Stimulated activated effector memory CD8-positive, alpha-beta T cell treated with anti-CD3 and anti-CD28 coated beads, Interleukin-12 subunit alpha, Interleukin-12 subunit beta, amount 100 ng/mL, for 72 hours (primary cell): ENCODE measurements at regions not wholly inside any gene's neighbourhood (a gene's known extent, or its start where the extent isn't known, plus 50 kb on each side); places are given as distances from the start of the nearest gene placed in this dataset.
"Not testable (repeated sequence)": the region's sequence is repeated elsewhere in the genome, so short reads cannot be mapped to it uniquely, and the experiment has no call there.

Source experiments
- ATAC-seq: fragments of 150-1000 bp; cut with Tn5 transposase; 2 replicates; pipeline ENCODE4 v1.10.0; 2021
- DNase-seq, 2 donors: peaks; one replicate each; pipeline ENCODE4 v3.0.0; 2021 to 2022; ENCODE audit warnings: low spot score in 2 of 2
- H3K27ac Mint-ChIP-seq: one replicate; pipeline ENCODE4 v1.8.0; 2022; ENCODE audit warnings: mild to moderate bottlenecking, mixed read lengths
- H3K36me3 Mint-ChIP-seq: one replicate; pipeline ENCODE4 v1.8.0; 2022; ENCODE audit warnings: mild to moderate bottlenecking, mixed read lengths
- H3K4me1 Mint-ChIP-seq: one replicate; pipeline ENCODE4 v1.8.0; 2022; ENCODE audit warnings: mixed read lengths
- H3K4me3 Mint-ChIP-seq: one replicate; pipeline ENCODE4 v1.8.0; 2022; ENCODE audit warnings: mild to moderate bottlenecking, mixed read lengths
- H3K9me3 Mint-ChIP-seq: one replicate; pipeline ENCODE4 v1.8.0; 2022; ENCODE audit warnings: mixed read lengths

DNA sequence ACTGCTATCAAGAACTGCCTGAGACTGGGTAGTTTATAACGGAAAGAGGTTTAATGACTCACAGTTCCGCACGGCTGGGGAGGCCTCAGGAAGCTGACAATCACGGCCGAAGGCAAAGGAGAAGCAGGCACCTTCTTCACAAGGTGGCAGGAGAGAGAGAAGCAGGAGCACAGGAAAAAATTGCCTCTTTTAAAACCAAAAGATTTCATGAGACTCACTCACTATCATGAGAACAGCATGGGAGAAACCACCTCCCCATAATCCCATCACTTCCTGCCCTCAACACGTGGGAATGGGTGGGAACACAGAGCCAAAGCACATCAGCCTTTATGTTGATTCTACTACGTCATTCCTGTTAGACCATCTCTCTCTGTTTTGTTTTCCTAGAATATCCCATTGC is 650.9 kb upstream of the SEMA6D start:
- Mint-ChIP-seq H3K9me3 (peaks cover 10% of the 10 kb centered on the region), H3K27ac (no peak overlapping the region), H3K4me1 (no peaks in the 10 kb centered on the region), H3K4me3 (no peak overlapping the region), H3K36me3 (no peaks in the 10 kb centered on the region)
- ATAC-seq (no peak), DNase-seq (no peak)

GRCh38 chr15:47077846-47078245 is 639.5 kb upstream of the SEMA6D start:
- H3K36me3 Mint-ChIP-seq, H3K4me3 Mint-ChIP-seq, ATAC-seq, H3K27ac Mint-ChIP-seq, DNase-seq, H3K4me1 Mint-ChIP-seq, H3K9me3 Mint-ChIP-seq: not testable (repeated sequence)

DNA sequence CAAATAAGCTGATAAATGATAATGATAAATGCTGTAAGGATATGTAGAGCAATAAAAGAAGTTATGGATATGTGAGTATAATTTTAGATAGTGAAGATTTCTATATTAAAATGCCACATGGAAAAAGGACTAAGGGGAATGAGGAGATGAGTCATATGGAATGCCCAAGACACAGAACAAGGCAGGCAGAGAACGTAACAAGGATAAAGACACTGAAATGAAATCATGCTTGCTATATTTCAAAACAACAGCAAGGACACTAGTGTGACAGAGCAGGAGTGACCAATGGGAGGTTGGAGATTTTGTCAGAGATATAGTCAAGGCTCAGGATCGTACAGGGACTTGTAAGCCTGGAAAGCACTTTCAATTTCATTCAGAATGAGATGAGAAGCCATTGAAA is 621.5 kb upstream of the SEMA6D start:
- peaks cover 13% of the 10 kb centered on the region for H3K9me3 Mint-ChIP-seq
- H3K4me1 Mint-ChIP-seq = no peaks in the 10 kb centered on the region
- H3K36me3 Mint-ChIP-seq = no peaks in the 10 kb centered on the region
- ATAC-seq (no peak), DNase-seq (no peak)
- no peak overlapping the region for H3K27ac Mint-ChIP-seq
- H3K4me3 Mint-ChIP-seq = no peak overlapping the region

- DNase-seq, ATAC-seq, H3K4me1 Mint-ChIP-seq, H3K4me3 Mint-ChIP-seq, H3K27ac Mint-ChIP-seq, H3K36me3 Mint-ChIP-seq, H3K9me3 Mint-ChIP-seq: not testable (repeated sequence)
Measured at GRCh38 chr15:47098526-47098925, 618.8 kb upstream of the SEMA6D start.

DNA sequence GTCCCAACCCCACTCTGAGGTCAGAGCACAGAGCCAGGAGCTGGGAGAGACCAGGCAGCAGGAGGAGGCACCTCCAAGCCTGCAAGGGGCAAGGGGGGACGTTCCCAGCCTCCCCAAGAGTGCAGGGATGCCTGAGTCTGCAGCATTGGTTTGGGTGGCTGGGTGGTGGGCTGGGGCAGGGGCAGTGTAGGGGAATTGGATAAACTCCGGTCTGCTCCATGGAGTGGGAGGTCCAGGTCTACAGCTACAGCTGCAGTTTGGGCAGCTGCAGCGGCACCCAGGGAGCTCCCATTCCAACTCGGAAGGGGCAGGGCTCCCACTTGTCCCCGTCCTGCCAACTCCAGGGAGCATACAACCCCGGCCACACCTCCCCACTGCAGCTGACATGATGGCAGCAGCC is 617.5 kb upstream of the SEMA6D start:
- not testable (repeated sequence) for DNase-seq, H3K4me1 Mint-ChIP-seq, H3K27ac Mint-ChIP-seq, H3K9me3 Mint-ChIP-seq, H3K4me3 Mint-ChIP-seq, ATAC-seq, H3K36me3 Mint-ChIP-seq

DNA sequence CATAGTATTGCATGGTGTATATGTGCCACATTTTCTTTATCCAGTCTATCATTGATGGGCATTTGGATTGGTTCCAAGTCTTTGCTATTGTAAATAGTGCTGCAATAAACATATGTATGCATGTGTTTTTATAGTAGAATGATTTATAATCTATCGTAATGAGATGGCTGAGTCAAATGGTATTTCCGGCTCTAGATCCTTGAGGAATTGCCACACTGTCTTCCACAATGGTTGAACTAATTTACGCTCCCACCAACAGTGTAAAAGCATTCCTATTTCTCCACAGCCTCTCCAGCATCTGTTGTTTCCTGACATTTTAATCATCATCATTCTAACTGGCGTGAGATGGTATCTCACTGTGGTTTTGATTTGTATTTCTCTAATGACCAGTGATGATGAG is 608.5 kb upstream of the SEMA6D start:
- H3K9me3 Mint-ChIP-seq = peaks cover 21% of the 10 kb centered on the region
- H3K27ac Mint-ChIP-seq, H3K4me3 Mint-ChIP-seq, ATAC-seq, H3K36me3 Mint-ChIP-seq, H3K4me1 Mint-ChIP-seq, DNase-seq: not testable (repeated sequence)

DNA sequence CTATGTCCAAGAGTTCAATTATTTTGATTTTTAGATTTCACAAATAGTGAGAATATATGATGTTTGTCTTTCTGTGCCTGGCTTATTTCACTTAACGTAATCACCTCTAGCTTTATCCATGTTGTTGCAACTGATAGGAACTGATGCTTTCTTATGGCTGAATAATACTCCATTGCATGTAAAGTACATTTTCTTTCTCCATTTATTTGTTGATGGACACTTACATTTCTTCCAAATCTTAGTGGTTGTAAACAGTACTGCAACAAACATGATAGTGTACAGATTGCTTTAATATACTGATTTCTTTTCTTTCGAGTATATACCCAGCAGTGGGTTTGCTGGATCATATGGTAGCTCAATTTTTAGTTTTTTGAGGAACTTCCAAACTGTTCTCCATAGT is 600.6 kb upstream of the SEMA6D start:
- H3K9me3 Mint-ChIP-seq = peaks cover 12% of the 10 kb centered on the region
- ATAC-seq = no peak

DNA sequence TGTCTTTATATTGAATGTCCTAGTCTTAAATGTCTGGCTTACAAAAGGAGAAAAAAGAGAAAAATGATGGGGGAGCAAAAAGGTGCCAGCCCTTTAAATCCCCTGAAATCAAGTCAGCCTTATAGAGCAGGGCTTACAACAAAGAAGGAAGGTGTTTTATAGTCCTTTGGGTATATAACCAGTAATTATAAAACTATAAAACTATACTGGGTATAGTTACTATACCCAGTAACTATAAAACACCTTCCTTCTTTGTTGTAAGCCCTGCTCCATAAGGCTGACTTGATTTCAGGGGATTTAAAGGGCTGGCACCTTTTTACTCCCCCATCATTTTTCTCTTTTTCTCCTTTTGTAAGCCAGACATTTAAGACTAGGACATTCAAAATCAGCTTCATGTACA is 598.0 kb upstream of the SEMA6D start:
- Mint-ChIP-seq H3K27ac (no peak overlapping the region), H3K9me3 (peaks cover 16% of the 10 kb centered on the region), H3K36me3 (no peaks in the 10 kb centered on the region), H3K4me3 (no peak overlapping the region), H3K4me1 (no peaks in the 10 kb centered on the region)
- ATAC-seq (no peak), DNase-seq (no peak)

More for the DNA sequence above, 600.6 kb upstream of the SEMA6D start:
- no peak overlapping the region for H3K4me3 Mint-ChIP-seq
- no peak overlapping the region for H3K27ac Mint-ChIP-seq
- DNase-seq = no peak
- H3K4me1 Mint-ChIP-seq = no peaks in the 10 kb centered on the region
- H3K36me3 Mint-ChIP-seq = no peaks in the 10 kb centered on the region

DNA sequence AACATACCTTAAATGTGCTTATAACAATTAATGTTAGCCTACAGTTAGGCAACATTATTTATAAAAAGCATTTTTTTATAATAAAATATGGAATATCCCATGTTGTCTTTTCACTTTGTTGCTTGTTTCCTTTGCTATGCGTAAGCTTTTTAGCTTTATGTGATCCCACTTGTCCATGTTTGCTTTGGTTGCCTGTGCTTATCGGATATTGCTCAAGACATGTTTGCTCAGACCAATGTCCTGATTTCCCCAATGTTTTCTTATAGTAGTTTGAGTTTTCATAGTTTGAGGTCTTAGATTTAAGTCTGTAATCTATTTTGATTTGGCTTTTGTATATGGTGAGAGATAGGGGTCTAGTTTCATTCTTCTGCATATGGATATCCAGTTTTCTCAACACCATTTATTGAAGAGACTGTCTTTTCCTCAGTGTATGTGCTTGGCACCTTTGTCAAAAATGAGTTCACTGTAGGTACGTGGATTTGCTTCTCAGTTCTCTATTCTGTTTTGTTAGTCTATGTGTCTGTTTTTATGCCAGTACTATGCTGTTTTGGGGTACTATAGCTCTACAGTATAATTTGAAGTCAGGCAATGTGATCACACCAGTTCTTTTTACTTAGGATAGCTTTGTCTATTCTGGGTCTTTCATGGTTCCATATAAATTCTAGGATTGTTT is 592.7 kb upstream of the SEMA6D start:
- H3K4me3 Mint-ChIP-seq = no peak overlapping the region
- ATAC-seq (no peak), DNase-seq (no peak)
- H3K9me3 Mint-ChIP-seq = peaks cover 30% of the 10 kb centered on the region
- no peaks in the 10 kb centered on the region for H3K36me3 Mint-ChIP-seq
- H3K27ac Mint-ChIP-seq = no peak overlapping the region
- no peaks in the 10 kb centered on the region for H3K4me1 Mint-ChIP-seq

DNA sequence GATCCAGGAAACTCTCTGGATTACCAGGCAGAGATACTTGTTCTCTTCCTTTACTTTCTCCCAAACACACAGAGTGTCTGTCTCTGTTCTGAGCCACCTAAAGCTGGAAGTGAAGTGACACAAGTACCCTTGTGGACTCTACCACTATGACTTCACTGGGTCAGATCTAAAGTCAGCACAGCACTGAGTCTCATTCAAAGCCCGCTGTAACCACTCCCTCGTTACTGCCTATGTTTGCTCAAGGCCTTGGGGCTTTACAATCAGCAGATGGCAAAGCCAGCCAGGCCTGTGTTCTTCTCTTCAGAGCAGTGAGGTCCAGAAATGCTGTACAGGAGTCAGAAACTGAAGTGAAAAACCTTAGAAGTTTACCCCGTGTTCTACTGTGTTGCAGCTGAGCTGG is 588.3 kb upstream of the SEMA6D start:
- no peaks in the 10 kb centered on the region for H3K4me1 Mint-ChIP-seq
- no peak for DNase-seq
- H3K36me3 Mint-ChIP-seq = no peaks in the 10 kb centered on the region

DNA sequence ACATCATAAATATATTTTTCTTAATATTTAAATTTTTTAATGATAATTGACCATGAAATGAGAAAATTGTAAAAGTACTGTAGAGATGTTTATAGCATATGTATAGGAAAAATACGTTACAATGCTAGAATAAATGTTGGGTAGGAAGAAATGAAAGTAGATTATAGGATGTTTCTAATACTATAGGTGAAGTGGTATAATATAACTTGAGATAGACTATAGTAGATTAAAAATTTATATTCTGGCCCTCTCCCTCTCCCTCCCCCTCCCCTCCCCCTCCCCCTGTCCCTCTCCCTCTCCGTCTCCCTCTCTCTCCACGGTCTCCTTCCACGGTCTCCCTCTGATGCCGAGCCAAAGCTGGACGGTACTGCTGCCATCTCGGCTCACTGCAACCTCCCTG is 585.9 kb upstream of the SEMA6D start:
- H3K36me3 Mint-ChIP-seq, H3K4me1 Mint-ChIP-seq, H3K4me3 Mint-ChIP-seq, DNase-seq, ATAC-seq, H3K27ac Mint-ChIP-seq: not testable (repeated sequence)
- peaks cover 23% of the 10 kb centered on the region for H3K9me3 Mint-ChIP-seq

More for the DNA sequence above, 588.3 kb upstream of the SEMA6D start:
- Mint-ChIP-seq H3K9me3 (peaks cover 28% of the 10 kb centered on the region), H3K27ac (no peak overlapping the region), H3K4me3 (no peak overlapping the region)
- ATAC-seq = no peak

DNA sequence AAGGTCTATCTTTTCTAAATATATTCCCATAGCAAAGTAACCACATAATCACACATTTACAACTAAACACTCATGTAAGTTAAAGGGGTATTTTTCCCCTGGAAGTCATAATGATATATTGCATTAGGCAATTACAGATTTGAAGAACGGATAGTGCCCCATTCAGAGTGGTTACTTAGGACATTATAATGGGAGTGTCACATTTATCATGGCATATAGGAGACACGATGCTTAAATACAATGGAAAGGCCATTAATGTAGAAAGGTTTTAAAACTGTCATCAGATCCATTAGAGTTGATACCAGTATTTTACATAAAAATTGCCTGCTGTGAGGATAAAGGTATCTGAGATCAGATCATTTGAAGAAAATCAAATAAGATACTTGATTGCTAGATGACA is 582.0 kb upstream of the SEMA6D start:
- peaks cover 6% of the 10 kb centered on the region for H3K9me3 Mint-ChIP-seq
- ATAC-seq (no peak), DNase-seq (no peak)
- no peaks in the 10 kb centered on the region for H3K36me3 Mint-ChIP-seq
- no peak overlapping the region for H3K27ac Mint-ChIP-seq
- H3K4me3 Mint-ChIP-seq = no peak overlapping the region
- no peaks in the 10 kb centered on the region for H3K4me1 Mint-ChIP-seq

DNA sequence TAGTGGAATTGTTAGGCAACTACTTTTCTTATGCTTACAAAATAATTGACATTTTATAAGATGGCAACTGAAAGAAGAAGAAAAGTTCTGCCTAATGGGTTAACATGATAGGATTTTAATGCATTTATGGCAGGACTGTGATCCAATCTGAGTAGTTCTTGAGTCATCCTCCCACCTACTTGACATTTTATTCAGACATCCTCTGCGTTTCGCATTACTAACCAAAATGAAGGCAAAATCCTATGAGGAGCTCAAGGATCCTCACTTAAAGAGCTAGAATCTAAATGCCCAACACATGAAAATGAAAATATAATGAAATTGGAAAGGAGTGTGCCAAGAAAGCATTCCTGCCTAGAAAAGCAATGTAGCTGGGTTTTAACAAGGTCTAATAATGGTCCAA is 581.1 kb upstream of the SEMA6D start:
- Mint-ChIP-seq H3K36me3 (no peaks in the 10 kb centered on the region), H3K4me3 (no peak overlapping the region)
- ATAC-seq = no peak

DNA sequence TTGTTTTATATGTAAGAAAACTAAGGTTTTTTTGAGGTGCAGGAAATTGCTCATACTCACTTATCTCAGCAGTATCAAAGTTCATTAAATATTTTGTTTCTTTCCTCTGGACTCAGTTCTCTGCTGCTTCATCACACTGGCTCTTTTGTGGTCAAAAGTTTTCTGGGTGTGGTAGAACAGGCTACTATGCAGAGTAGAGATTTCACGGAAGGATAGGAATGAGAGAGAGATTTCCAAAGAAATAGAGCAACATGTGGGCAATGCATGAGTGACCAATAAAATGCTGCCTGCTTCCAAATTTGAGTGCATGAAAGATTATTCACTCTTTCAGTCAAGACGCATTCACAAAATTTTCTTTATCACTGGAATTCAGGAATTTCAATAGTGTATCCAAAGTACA is 577.3 kb upstream of the SEMA6D start:
- no peak overlapping the region for H3K27ac Mint-ChIP-seq
- H3K4me3 Mint-ChIP-seq = no peak overlapping the region
- DNase-seq (no peak), ATAC-seq (no peak)
- no peaks in the 10 kb centered on the region for H3K36me3 Mint-ChIP-seq
- H3K9me3 Mint-ChIP-seq = peaks cover 5% of the 10 kb centered on the region
- H3K4me1 Mint-ChIP-seq = no peaks in the 10 kb centered on the region

More for the DNA sequence above, 581.1 kb upstream of the SEMA6D start:
- Mint-ChIP-seq H3K27ac (no peak overlapping the region), H3K9me3 (no peaks in the 10 kb centered on the region), H3K4me1 (no peaks in the 10 kb centered on the region)
- no peak for DNase-seq

GRCh38 chr15:47157827-47158226 is 559.5 kb upstream of the SEMA6D start:
- H3K9me3 Mint-ChIP-seq = peaks cover 19% of the 10 kb centered on the region
- no peak for ATAC-seq
- H3K27ac Mint-ChIP-seq = no peak overlapping the region
- H3K36me3 Mint-ChIP-seq = no peaks in the 10 kb centered on the region
- no peak overlapping the region for H3K4me3 Mint-ChIP-seq
- DNase-seq = no peak
- no peaks in the 10 kb centered on the region for H3K4me1 Mint-ChIP-seq

- no peak for ATAC-seq
Measured at GRCh38 chr15:47158573-47158972, 558.7 kb upstream of the SEMA6D start.

DNA sequence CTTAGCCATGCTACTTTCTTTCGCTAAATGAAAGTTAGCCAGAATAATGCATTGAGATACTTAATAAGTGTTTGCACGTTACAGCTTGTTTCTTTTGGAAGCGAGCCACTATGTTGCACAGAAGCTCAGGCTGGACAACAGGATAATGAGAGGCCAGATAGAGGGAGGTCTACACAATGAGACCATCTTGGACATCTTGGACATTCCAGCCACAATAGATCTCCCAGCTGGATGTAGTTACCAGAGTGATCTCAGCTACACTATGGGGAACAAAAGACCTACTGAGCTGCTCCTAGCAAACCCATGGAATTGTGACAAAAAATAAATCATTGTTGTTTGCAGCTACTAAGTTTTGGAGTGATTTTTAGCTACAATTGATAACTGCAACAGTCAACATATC is 540.1 kb upstream of the SEMA6D start:
- no peak overlapping the region for H3K4me3 Mint-ChIP-seq
- H3K36me3 Mint-ChIP-seq = no peaks in the 10 kb centered on the region
- H3K9me3 Mint-ChIP-seq = peaks cover 9% of the 10 kb centered on the region
- DNase-seq = no peak
- H3K27ac Mint-ChIP-seq = no peak overlapping the region
- no peaks in the 10 kb centered on the region for H3K4me1 Mint-ChIP-seq
- ATAC-seq = no peak

More at GRCh38 chr15:47158573-47158972, 558.7 kb upstream of the SEMA6D start:
- no peaks in the 10 kb centered on the region for H3K4me1 Mint-ChIP-seq
- no peak overlapping the region for H3K27ac Mint-ChIP-seq
- no peak for DNase-seq
- no peaks in the 10 kb centered on the region for H3K36me3 Mint-ChIP-seq
- H3K4me3 Mint-ChIP-seq = no peak overlapping the region
- H3K9me3 Mint-ChIP-seq = peaks cover 19% of the 10 kb centered on the region
